Loucy (cell line): ENCODE measurements at regions not wholly inside any gene's neighbourhood (a gene's known extent, or its start where the extent isn't known, plus 50 kb on each side); places are given as distances from the start of the nearest gene placed in this dataset.

Experiments used
- H2AFZ ChIP-seq: fragments of 200-600 bp; sonication (generic); 2 replicates; pipeline ENCODE4 v1.6.0; 2016; ENCODE audit warnings: antibody characterized with exemption, mild to moderate bottlenecking, low read length, moderate library complexity
- H3F3A ChIP-seq: fragments of 200-600 bp; 2 replicates; pipeline ENCODE4 v1.6.0; 2016; ENCODE audit warnings: antibody characterized with exemption, low read depth, mild to moderate bottlenecking
- H3K27me3 ChIP-seq: fragments of 200-600 bp; sonication (generic); 2 replicates; pipeline ENCODE4 v1.6.1; 2014; ENCODE audit warnings: low read length, mild to moderate bottlenecking; ENCODE audit not compliant: insufficient read depth, poor library complexity, severe bottlenecking
- H3K36me3 ChIP-seq: fragments of 200-600 bp; sonication (generic); 2 replicates; pipeline ENCODE4 v1.6.1; 2016; ENCODE audit warnings: low read length; ENCODE audit not compliant: insufficient read depth
- H3K4me1 ChIP-seq: fragments of 200-600 bp; sonication (generic); 2 replicates; pipeline ENCODE4 v1.5.1; 2014; ENCODE audit warnings: low read length, mild to moderate bottlenecking; ENCODE audit not compliant: insufficient read depth, poor library complexity, severe bottlenecking
- H3K4me2 ChIP-seq: fragments of 200-600 bp; sonication (generic); 2 replicates; pipeline ENCODE4 v1.6.0; 2014; ENCODE audit warnings: antibody characterized with exemption, low read length, low read depth, mild to moderate bottlenecking; ENCODE audit not compliant: poor library complexity, severe bottlenecking
- H3K4me3 ChIP-seq: fragments of 200-600 bp; sonication (generic); 2 replicates; pipeline ENCODE4 v1.5.1; 2014; ENCODE audit warnings: low read length, mild to moderate bottlenecking, mixed read lengths; ENCODE audit not compliant: poor library complexity, severe bottlenecking
- H3K79me2 ChIP-seq: fragments of 200-600 bp; sonication (generic); 2 replicates; pipeline ENCODE4 v1.6.1; 2014; ENCODE audit warnings: low read length; ENCODE audit not compliant: insufficient read depth
- H3K9ac ChIP-seq: fragments of 200-600 bp; sonication (generic); 2 replicates; pipeline ENCODE4 v1.6.0; 2014; ENCODE audit warnings: mild to moderate bottlenecking, low read depth, low read length, moderate library complexity; ENCODE audit not compliant: poor library complexity, severe bottlenecking
- H3K9me2 ChIP-seq: fragments of 200-600 bp; sonication (generic); replicated peaks from 2 replicates; pipeline ENCODE4 v1.6.1; 2016; ENCODE audit warnings: low read depth, low read length, mixed read lengths
- H3K9me3 ChIP-seq: fragments of 200-600 bp; sonication (generic); 2 replicates; pipeline ENCODE4 v1.6.1; 2014; ENCODE audit warnings: mild to moderate bottlenecking, antibody characterized with exemption, low read length, low read depth; ENCODE audit not compliant: insufficient read depth
- H4K20me1 ChIP-seq: fragments of 200-600 bp; sonication (generic); 2 replicates; pipeline ENCODE4 v1.6.0; 2014; ENCODE audit warnings: antibody characterized with exemption, low read length, mild to moderate bottlenecking; ENCODE audit not compliant: insufficient read depth, poor library complexity, severe bottlenecking
- EZH2phosphoT487 ChIP-seq: fragments of 200-600 bp; IDR thresholded peaks from 2 replicates; pipeline ENCODE4 v1.6.1; 2018; ENCODE audit warnings: antibody characterized with exemption, mild to moderate bottlenecking, moderate library complexity, borderline replicate concordance
- TF ChIP-seq, protein P1 (sequence below): fragments of 200-600 bp; sonication (generic); conservative IDR thresholded peaks from 2 replicates; pipeline ENCODE4 v1.5.1; 2014; ENCODE audit warnings: mild to moderate bottlenecking, antibody characterized with exemption, low read length

DNA sequence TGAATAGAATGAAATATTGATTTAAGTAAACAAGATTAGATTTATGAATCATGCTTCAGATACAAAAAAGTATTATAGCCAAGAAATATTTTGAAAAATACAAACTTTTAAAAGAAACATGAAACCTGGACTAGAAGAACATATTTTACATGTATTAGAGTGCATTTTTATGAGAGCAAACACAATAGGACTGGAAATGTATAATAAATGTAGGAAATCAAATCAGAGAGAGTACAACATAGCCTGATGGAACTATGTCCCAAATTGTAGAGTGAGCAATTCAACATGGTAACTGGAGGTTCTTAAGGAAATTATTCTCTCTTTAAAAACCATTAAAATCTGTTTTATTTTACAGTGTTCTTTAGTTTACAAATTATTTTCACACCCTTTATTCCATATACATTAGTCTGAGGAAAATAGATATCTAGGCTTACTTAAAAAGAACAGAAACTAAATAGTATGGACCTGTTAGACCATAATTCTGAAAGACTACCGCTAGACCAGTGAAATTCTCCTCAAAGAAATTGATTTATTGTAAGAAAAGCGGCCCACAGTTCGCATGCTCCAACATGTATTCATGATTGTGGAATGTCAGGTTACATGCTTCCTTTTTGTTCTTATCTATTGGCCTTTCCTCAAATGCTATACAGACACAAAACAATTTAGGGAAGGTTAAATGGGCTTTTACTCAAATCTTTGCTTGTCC lies 1526.5 kb upstream of the SLC10A2 start:
- no peaks in the 10 kb centered on the region for H3K79me2 ChIP-seq
- no peak overlapping the region for H2AFZ ChIP-seq
- TF ChIP-seq, protein P1, sequence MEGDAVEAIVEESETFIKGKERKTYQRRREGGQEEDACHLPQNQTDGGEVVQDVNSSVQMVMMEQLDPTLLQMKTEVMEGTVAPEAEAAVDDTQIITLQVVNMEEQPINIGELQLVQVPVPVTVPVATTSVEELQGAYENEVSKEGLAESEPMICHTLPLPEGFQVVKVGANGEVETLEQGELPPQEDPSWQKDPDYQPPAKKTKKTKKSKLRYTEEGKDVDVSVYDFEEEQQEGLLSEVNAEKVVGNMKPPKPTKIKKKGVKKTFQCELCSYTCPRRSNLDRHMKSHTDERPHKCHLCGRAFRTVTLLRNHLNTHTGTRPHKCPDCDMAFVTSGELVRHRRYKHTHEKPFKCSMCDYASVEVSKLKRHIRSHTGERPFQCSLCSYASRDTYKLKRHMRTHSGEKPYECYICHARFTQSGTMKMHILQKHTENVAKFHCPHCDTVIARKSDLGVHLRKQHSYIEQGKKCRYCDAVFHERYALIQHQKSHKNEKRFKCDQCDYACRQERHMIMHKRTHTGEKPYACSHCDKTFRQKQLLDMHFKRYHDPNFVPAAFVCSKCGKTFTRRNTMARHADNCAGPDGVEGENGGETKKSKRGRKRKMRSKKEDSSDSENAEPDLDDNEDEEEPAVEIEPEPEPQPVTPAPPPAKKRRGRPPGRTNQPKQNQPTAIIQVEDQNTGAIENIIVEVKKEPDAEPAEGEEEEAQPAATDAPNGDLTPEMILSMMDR, result no peak
- TF ChIP-seq EZH2phosphoT487, result no peak
- H3K9me3 ChIP-seq, result no peaks in the 10 kb centered on the region
- no peaks in the 10 kb centered on the region for H4K20me1 ChIP-seq
- no peaks in the 10 kb centered on the region for H3K9me2 ChIP-seq
- H3K4me3 ChIP-seq, result no peak overlapping the region
- H3K4me2 ChIP-seq, result no peak overlapping the region
- no peaks in the 10 kb centered on the region for H3K36me3 ChIP-seq
- no peaks in the 10 kb centered on the region for H3K27me3 ChIP-seq
- H3K4me1 ChIP-seq, result no peaks in the 10 kb centered on the region
- no peaks in the 10 kb centered on the region for H3F3A ChIP-seq
- H3K9ac ChIP-seq, result no peak overlapping the region

DNA sequence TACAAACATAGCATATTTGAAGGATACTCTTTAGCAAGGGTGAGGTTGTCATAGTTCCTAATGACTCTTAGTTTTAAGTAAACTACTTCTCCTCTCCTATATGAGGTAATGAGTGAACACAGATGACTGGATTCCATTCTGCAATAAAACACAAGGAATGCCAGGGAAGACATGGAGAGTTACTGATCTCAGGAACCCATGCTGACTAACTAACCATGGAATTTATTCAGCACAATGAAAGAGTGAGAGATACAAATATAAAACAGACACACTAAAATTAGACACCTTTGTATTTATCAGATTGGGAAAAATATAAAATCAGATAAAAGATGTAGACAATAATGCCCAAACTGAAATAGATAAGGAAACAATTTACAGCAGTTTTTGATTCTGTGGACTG lies 1525.9 kb upstream of the SLC10A2 start:
- H3K9me2 ChIP-seq, result no peaks in the 10 kb centered on the region
- no peaks in the 10 kb centered on the region for H3K27me3 ChIP-seq
- H3K9me3 ChIP-seq, result no peaks in the 10 kb centered on the region
- no peak overlapping the region for H2AFZ ChIP-seq
- TF ChIP-seq, protein P1, result no peak
- TF ChIP-seq EZH2phosphoT487, result no peak
- H3K79me2 ChIP-seq, result no peaks in the 10 kb centered on the region
- H3K36me3 ChIP-seq, result no peaks in the 10 kb centered on the region
- H3K9ac ChIP-seq, result no peak overlapping the region
- no peaks in the 10 kb centered on the region for H3K4me1 ChIP-seq
- no peak overlapping the region for H3K4me3 ChIP-seq
- H4K20me1 ChIP-seq, result no peaks in the 10 kb centered on the region
- H3K4me2 ChIP-seq, result no peak overlapping the region
- H3F3A ChIP-seq, result no peaks in the 10 kb centered on the region

DNA sequence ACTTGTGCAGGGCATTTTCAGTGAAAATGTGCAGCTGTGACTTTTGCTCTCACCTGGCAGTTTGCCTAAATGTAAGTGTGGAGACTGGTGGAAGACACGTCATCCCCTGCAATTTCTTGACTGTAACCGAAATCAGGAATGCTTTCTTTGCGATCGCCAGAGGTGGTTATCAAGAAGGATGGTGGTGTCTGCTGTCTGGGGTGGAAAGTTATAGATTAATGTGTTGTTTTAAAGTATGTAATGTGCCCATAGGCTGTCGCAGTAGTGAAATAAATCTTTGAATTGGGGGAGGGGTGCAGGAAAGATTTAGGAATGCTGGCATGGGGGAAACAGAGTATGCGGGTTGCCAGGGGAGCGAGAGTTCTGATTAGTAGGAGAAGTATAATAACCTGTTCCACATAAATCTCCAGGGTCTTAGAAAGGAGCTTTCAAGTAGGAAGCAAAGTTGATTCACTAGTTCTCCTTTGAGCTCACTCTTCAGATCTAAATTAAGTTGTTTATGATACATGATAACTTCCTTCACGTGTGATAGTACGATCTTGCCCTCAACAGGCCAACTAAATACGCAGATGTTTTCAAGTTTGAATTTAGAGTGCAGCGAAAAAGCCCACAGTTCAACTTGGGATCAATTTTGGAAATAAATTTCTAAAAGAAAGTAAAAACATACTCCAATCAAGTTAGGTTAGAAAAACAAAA lies 1520.0 kb upstream of the SLC10A2 start:
- Histone ChIP-seq H3K4me3 (no peak overlapping the region), H3K4me2 (no peak overlapping the region)
- TF ChIP-seq, protein P1, result no peak
- no peak for TF ChIP-seq EZH2phosphoT487

More for the DNA sequence above, 1520.0 kb upstream of the SLC10A2 start:
- Histone ChIP-seq H3K4me1 (no peaks in the 10 kb centered on the region), H3K9ac (no peak overlapping the region), H3K9me2 (no peaks in the 10 kb centered on the region), H3K27me3 (no peaks in the 10 kb centered on the region), H4K20me1 (no peaks in the 10 kb centered on the region), H3K9me3 (no peaks in the 10 kb centered on the region), H3K36me3 (no peaks in the 10 kb centered on the region), H2AFZ (no peak overlapping the region; the same call in 1 of the 2 replicates), H3K79me2 (no peaks in the 10 kb centered on the region), H3F3A (no peaks in the 10 kb centered on the region)
